Type B pancreatic cell (in vitro differentiated cells): ENCODE measurements at regions not wholly inside any gene's neighbourhood (a gene's known extent, or its start where the extent isn't known, plus 50 kb on each side); places are given as distances from the start of the nearest gene placed in this dataset.

Experiments
- DNase-seq: peaks from one replicate; pipeline ENCODE4 v3.0.0; 2021; ENCODE audit warnings: mixed read lengths; ENCODE audit not compliant: unreplicated experiment; ENCODE audit errors: extremely low spot score
- H3K27ac Mint-ChIP-seq: 2 replicates; pipeline ENCODE4 v1.8.0; 2021; ENCODE audit warnings: mild to moderate bottlenecking, mixed read lengths
- H3K27me3 Mint-ChIP-seq: 2 replicates; pipeline ENCODE4 v1.8.0; 2021; ENCODE audit warnings: mixed read lengths
- H3K36me3 Mint-ChIP-seq: 2 replicates; pipeline ENCODE4 v1.8.0; 2021; ENCODE audit warnings: mixed read lengths
- H3K4me1 Mint-ChIP-seq: one replicate; pipeline ENCODE4 v1.8.0; 2021; ENCODE audit warnings: mixed read lengths; ENCODE audit not compliant: unreplicated experiment
- H3K4me3 Mint-ChIP-seq: 2 replicates; pipeline ENCODE4 v1.8.0; 2021; ENCODE audit warnings: mild to moderate bottlenecking, mixed read lengths
- H3K9me3 Mint-ChIP-seq: 2 replicates; pipeline ENCODE4 v1.8.0; 2021; ENCODE audit warnings: mixed read lengths
- CTCF ChIP-seq: fragments of 200-600 bp; sonication (generic); conservative IDR thresholded peaks from 2 replicates; pipeline ENCODE4 v1.5.0; 2021; ENCODE audit warnings: antibody characterized with exemption, mild to moderate bottlenecking

GRCh38 chr22:48779661-48780596, 1047.7 kb downstream of the BRD1 start:
- H3K4me1 Mint-ChIP-seq = no peaks in the 10 kb centered on the region
- DNase-seq = no peak
- H3K9me3 Mint-ChIP-seq = no peaks in the 10 kb centered on the region
- no peaks in the 10 kb centered on the region for H3K27me3 Mint-ChIP-seq
- no peak for TF ChIP-seq CTCF
- no peaks in the 10 kb centered on the region for H3K36me3 Mint-ChIP-seq
- H3K4me3 Mint-ChIP-seq = no peak overlapping the region
- H3K27ac Mint-ChIP-seq = no peak overlapping the region

- Mint-ChIP-seq H3K4me3 (no peak overlapping the region), H3K36me3 (no peaks in the 10 kb centered on the region), H3K4me1 (no peaks in the 10 kb centered on the region), H3K9me3 (no peaks in the 10 kb centered on the region), H3K27me3 (no peaks in the 10 kb centered on the region), H3K27ac (no peak overlapping the region)
- no peak for DNase-seq
- no peak for TF ChIP-seq CTCF
Observed at GRCh38 chr22:48779211-48779643, 1048.4 kb downstream of the BRD1 start.

GRCh38 chr22:48778308-48779195, 1049.1 kb downstream of the BRD1 start:
- H3K4me1 Mint-ChIP-seq = no peaks in the 10 kb centered on the region
- TF ChIP-seq CTCF = no peak
- H3K27me3 Mint-ChIP-seq = no peaks in the 10 kb centered on the region
- no peak for DNase-seq
- no peak overlapping the region for H3K27ac Mint-ChIP-seq
- H3K36me3 Mint-ChIP-seq = no peaks in the 10 kb centered on the region
- no peak overlapping the region for H3K4me3 Mint-ChIP-seq
- no peaks in the 10 kb centered on the region for H3K9me3 Mint-ChIP-seq

- Mint-ChIP-seq H3K27me3 (peaks cover 4% of the 10 kb centered on the region), H3K4me1 (no peaks in the 10 kb centered on the region), H3K9me3 (peaks cover 5% of the 10 kb centered on the region), H3K4me3 (no peak overlapping the region), H3K36me3 (no peaks in the 10 kb centered on the region), H3K27ac (no peak overlapping the region)
- no peak for DNase-seq
- TF ChIP-seq CTCF = no peak
Observed at GRCh38 chr22:48772286-48772907, 1055.3 kb downstream of the BRD1 start.

- Mint-ChIP-seq H3K27me3 (no peaks in the 10 kb centered on the region), H3K27ac (no peak overlapping the region), H3K36me3 (no peaks in the 10 kb centered on the region), H3K4me3 (no peak overlapping the region), H3K4me1 (no peaks in the 10 kb centered on the region), H3K9me3 (peaks cover 5% of the 10 kb centered on the region)
- no peak for TF ChIP-seq CTCF
- no peak for DNase-seq
Observed at GRCh38 chr22:48765595-48765994, 1062.1 kb downstream of the BRD1 start.
